HUDEP-2 (cell line): ENCODE measurements at regions not wholly inside any gene's neighbourhood (a gene's known extent, or its start where the extent isn't known, plus 50 kb on each side); places are given as distances from the start of the nearest gene placed in this dataset.

Experiments
- DNase-seq, 76 experiments: peaks; one replicate each; lab custom pipeline; 2025; ENCODE audit not compliant: unreplicated experiment in 76 of 76; lab: John Stamatoyannopoulos, UW

DNA sequence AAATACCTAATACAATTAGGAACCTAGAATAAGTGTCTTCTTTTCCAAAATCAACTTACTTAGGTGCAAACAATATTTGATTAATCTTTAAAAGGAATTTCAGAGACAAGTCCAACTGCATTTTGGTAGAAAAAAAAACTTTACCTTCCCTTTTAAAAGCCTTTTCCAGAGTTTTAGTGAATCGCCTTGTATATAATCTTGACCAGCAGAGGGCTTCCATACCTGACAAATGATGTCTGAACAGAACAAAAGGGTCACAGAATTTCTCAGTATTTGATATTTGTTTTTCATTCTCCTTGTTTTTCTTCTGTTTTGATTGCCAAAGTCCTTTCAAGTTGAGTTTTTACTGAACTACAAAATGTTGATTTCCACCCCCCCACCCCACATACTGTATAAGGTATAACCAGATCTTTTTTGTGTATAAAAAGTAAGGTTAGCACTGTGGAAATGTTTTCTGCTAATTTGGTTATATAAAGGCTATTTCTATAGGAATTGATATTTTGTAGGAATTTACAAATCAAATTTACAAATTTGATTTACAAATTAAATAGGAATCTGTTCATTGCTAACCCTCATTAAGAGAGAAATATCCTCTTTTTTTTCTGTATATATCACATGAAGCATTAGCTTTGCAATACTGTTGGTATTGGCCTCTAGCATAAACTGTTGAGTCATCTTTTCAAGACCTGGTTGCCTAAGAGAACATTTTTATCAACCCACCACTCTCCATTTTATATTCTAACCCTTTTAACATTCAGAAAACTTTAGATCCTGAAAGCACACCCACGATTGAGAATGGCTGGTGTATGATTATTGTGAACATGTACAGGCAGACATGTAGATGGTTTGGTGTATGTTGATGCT, 464.1 kb upstream of the RARB start:
- DNase-seq: peak in 1 of 76 experiments; percentile 2

DNA sequence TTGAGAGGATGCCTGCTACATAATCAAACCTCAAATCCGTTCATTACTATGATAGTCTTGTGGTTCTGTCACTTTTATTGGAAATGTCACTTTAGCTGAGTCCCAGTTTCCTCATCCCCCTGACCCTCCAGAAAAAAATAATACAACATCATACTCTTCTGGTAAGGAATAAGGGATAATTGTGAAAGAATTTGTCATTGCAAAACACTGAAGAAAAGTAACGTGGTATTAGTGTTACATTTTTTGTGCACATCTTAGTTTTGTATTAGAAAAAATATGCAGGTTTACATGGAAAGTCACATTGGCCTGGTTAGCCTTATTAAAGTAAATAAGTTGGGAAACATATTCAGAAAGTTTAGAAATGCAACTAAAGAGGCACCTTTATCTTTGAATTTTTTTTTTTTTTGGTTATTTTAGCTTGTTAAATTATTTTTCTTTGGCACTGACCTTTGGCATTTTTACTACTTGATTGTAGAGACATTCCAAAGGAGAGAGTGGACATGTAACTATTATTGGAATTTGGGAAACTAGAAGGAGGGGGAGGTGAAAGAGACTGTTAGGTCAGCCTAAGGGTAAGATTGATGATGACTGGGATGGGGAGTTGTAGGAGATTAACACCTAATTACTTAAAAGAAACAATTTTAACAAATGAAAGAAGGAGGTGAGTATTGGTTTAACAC, 462.2 kb upstream of the RARB start:
- DNase-seq: no peak

DNA sequence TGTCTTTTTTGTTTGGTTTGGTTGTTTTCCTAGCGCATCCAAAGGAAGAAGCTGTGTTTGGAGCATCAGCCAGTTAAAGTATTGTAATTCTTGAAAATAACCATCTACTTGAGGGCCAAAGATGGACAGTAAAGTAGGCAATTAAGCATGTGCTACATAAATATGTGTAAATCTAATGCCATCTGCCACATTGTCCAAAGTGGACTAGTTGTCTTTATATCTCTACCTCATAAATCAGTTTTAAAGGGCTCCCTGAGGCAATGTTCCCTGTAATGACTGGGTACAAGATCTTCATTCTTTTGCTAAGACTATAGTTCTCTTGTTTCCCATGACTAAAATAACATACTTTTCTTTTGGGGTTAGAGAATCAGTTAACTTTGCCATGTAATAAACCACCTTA, 460.0 kb upstream of the RARB start:
- DNase-seq: no peak

DNA sequence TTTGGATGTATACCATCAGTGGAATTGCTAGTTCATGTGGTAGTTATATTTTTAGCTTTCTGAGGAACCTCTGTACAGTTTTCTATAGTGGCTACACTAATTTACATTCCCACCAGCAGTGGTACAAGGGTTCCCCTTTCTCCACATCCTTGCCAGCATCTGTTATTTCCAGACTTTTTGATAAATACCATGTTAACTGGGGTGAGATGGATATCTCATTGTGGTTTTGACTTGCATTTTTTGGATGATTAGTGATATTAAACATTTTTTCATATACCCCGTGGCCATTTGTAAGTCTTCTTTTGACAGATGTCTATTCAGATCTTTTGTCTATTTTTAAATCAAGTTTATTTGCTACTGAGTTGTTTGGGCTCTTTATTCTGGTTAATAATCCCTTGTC, 455.6 kb upstream of the RARB start:
- no peak for DNase-seq

DNA sequence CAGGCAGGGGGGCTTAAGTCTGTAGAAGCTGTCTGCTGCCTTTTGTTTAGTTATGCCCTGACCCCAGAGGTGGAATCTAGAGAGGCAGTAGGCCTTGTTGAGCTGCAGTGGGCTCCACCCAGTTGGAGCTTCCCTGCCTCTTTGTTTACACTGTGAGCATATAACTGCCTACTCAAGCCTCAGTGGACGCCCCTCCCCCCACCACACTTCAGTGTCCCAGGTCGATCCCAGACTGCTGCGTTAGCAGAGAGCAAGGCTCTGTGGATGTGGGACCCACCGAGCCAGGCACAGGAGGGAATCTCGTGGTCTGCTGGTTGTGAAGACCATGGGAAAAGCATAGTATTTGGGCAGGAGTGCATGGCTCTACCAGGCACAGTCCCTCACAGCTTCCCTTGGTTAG, 446.8 kb upstream of the RARB start:
- DNase-seq: no peak

DNA sequence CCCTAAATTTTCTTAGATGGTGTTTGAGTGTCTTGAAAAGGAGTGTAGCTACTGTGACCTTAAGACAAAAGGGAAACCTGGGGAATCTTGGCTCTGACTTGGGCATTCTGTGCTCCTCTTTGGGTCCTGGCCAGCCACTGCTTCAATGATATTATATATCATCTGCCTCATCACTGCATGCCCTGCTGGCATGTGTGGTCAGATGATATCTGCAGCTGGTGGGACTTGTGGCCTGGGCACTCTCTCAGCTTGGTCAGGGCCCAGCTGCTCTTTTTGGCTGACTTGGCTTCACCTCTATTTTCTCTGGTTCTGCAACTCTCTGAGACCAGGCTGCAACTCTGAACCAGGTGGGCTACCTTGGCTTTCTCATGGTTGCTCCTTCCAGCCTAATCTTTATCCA, 446.1 kb upstream of the RARB start:
- DNase-seq: no peak

DNA sequence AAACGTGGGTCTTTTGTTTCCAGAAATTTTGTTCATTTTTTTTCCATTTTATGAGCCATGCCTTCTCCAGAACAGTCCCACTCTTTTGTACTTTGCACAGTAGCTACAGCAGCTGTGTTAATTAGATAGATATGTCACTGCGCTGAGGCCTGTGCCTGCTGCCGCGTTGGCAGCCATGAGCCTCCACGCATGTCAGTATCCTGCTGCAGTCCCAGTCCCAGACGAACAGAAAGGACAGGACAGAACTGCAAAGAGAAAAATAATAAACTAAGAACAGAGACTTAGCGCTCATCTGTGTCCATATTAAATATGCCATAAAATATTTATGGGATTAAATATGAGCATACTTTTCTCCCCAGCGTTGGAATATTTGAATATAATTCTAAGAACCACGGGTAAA, 442.4 kb upstream of the RARB start:
- no peak for DNase-seq

DNA sequence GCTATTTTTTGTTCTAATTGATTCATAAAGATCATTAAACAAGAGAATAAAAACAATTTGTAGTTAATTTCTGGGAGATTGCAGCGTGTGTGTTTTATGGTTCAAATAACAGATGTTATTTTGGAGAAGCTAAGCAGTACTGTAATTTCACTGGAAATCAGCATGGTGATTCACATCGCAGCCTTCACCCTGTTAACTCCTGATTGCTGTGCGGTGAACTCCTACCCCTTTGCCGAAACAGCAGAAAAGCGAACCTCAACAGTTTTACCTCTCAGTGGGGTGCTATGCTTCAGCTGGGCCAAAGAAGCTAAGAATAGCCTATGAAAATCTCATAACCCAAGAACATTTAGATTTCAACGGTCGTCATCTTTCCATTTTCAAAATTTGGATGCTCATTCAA, 441.5 kb upstream of the RARB start:
- no peak for DNase-seq

DNA sequence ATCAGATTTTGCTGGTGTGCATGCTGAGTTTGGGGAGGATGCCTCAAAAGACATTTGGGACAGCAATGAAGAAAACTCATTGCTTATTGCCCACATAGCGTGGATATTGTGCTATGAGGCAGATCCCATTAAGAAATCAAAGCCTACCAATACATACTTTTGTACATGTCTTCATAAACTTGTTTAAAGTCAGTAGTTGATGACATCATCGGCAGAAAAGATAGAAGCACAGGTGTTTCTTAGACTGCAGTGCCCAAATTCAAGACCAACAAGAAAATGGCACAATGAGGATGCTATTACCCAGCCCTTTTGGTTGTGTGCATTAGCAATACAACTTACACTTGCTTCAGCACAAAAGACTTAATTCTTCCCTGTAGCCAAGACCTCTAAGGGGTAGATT, 428.7 kb upstream of the RARB start:
- DNase-seq: no peak

DNA sequence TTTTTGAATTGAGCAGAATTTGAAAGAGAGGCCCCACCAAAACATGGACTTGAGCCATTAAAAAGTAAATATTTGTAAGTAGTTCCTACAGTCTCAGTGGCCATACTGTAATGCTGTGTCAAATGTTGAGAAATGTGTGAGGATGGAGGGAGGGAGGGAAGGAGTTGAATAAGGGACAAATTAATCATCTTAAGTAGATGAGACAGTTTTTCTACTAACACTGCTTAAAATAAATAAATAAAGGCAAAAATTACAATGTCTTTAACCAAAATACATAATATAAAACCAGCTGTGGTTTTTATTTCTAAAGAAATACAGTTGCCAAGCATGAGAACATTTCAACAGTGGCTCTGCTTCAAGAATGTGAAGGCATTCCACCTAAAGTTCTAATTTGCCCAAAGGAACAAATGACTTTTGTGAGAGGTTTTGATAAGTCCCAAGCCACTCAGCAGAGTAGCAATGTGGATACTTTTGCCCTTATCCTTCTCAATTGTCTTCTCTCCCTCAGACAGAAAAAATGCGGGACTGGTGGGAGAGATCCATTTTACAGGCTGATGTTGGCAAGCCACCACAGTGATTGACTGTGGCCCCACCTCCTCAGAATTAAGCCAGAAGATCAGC, 427.0 kb upstream of the RARB start:
- no peak for DNase-seq

DNA sequence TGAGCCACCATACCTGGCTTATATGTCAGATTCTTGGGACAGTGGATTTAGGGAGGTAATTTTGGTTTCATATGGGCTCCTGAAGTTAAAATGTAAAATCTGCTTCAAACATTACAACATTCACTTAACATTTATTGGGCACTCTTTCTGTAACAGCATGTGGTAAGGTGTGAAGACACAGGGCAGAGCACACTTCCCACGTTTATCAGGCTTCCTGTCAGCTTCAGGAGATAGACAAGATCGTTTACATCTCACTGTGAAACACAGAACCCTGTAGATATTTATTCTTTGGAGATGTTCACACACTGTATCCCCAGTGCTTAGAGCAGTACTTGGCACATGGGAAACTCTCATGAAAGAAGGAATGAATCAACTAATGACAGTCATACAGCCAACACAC, 426.0 kb upstream of the RARB start:
- no peak for DNase-seq

DNA sequence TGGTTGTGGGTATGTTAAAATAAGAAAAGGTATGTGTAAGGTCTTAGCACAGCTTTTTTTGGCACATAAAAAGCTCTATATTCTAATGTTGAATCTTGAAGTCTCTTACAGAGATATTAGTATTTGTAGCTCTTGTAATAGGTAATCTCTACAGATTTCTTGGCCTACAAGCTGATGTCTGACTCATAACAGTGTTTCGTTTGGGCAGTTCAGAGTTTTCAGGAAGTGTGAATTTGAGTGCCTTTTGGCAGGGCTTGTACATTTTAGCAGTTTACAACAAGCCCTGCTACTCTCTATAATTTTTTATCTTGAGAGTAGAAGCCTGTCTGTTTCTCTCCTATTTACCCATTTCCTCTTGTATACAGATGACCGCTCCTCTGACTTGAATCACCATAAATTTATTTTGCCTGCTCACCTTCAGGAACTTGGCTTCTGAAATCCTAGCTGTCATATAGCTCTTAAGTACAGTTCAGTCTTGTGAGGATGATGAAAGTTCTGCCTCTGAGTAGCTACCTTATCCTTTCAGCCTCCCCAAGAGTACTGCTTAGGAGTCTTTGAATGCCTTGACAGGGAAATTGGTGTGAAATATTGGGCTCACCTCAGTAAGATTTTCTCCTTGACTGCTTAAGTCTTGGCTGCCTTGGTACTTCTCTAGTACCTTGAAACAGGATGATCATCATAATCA, 419.9 kb upstream of the RARB start:
- no peak for DNase-seq

DNA sequence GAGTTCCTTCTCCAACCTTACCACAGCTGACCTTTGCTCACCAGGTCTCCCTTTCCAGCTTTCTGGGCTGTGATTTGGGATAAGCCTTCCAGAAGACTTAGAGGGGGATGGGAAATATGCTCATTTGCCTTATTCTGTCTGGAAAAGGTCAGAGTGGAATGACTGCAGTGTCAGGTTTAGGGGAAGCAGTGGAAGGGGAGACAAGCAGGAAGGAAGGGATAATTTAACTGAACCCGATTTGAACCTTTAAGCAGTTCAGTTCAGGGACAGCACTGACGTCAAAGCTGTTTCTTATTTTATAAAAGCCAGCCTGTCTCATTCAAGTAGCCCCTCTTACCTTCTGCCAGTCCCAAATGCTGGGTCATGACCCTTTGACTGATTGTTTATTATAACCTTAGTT, 418.4 kb upstream of the RARB start:
- no peak for DNase-seq

DNA sequence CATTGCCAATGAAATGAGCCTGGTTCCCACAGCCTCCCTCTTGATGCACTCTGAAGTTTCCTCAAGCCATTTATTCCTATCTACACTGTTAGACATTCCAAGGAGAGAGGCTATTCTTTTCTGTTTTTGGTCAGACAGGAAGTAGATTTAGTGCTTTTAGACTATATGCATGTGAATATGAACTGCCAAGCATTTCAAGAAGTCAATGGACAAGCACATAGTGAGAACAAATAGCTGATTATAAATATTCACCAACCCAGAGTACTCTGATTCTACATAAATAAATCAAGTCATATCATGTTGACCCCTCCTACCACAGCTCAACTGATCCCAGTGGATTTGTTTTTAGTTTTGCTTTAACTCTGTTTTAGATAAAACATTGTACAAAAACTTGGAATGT, 412.5 kb upstream of the RARB start:
- DNase-seq: no peak

DNA sequence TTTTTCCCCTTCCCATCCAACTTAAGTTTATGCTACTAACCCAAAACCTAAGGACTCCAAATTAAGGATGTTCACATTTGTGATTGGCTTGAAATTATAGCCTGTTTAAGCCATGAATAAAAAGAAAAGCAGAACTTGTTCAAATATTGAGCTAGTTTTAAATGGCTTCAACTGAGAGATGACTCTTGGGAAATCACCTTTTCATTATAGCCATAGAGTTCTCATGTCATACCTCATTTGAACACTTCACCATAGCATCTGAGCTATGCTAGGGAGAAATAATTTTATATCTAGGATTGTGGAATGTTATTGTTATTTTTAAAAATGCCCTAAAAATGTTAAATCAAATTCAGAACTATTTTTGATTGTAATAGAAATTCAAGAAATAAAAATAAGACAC, 409.2 kb upstream of the RARB start:
- DNase-seq: no peak

DNA sequence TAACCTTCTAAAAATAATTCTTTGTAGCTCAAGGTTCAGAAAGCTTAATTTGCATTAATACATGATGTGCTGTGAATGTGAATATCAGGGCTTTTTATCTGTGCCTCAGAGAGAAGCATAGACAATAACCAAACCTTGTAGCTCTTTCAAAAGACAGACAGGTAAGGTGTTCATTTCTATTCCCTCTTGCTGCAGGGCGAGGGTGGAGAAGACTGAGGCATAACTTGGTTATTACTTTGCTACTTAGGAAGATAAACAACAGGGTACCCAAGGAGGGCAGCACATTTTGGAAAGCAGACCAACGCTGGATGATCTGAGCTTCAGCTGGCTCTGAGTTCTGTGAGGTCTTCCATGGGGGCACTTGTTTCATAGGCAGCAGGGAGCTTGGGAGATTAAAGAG, 408.6 kb upstream of the RARB start:
- no peak for DNase-seq

DNA sequence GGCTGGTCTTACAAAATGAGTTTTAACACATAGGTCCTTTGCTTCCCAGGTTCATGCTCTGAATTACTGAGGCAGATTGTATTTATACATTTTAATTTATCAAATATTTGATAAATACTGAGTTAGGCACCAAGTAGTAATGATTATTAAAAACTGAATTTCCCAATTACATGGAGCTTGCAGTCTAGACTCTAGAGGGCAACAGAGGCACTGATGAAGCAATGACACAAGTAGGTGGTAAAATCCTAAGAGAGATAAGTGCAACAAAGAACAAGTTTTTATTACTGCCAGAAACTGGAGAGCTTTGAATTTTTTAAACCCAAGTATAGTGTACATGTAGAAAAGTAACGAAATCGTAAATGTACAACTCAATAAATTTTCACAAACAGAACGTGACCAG, 406.2 kb upstream of the RARB start:
- no peak for DNase-seq

DNA sequence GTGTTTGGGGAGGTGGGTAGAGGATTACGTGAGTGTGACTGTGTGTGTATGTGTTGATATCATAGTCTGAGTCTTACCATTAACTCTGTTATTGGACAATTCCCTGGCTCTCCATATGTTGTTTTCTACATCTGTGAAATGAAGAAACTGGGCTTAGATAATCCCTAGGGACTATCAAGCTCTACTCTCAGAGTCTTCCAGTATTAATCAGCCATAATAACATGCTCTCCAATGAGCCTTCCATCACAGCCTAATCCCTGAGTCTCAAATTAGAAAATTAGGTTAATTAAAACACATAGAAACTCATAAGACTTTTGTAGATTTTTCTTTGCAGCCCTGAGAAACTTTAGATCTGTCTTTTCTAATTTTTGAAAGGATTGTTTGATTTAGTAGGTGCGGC, 404.2 kb upstream of the RARB start:
- no peak for DNase-seq

DNA sequence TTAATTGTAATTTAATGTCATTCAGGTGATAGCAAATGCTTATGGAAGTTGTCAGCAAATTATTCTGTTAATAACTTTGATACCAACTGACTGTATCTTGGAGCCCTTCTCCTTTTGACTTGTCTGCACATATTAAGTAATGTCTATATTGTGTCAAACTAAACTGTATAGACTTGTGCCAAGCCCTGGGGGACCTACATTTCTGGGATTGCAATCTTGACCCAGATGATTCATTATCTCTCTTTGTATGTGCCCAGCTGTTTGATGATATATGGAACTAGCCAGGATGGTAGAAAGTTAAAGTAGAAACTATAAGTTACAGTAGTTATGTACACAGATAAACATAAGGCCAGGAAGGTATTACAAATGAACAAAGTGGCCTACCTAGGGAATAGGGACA, 402.8 kb upstream of the RARB start:
- no peak for DNase-seq

DNA sequence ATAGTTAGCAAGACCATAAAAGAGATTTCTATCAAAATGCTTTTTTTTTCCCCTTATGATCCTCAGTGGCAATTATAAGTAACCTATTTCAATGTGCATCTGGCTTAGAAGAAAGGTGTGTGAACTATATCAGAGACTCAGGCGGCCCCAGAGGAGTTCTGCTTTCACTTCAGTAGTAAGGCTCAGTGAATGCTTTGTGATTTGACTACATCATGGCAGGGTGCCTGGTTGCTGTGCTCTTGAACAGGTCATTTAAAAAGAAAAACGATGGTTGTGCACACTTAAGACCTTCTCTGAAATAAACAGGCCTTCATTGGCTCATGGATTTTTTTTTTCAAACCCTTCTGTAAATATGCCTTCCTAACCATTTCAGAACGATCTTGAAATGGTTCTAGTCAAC, 400.4 kb upstream of the RARB start:
- no peak for DNase-seq

DNA sequence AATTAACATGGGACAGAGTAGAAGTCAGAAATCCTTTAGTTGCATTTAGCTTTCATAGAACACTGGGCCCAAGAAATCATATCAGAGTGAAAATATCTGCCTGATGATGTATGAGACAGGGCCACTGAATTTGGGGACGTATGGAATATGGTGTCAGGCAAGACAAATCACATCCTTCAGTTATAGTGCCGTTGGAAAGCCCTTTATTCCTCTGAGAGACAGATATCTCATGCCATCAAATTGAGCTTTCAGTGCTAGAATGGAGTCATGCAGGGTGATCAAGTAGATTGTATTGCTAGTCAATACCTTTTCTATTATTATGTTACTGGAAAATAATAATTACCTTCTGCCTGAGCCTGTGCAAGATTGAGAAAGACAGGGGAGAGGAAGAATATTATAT, 398.2 kb upstream of the RARB start:
- no peak for DNase-seq
